Renal cortex interstitium (tissue), 11 donors: ENCODE measurements at regions not wholly inside any gene's neighbourhood (a gene's known extent, or its start where the extent isn't known, plus 50 kb on each side); places are given as distances from the start of the nearest gene placed in this dataset.

Source experiments
- DNase-seq, 11 donors: peaks; one replicate each; pipeline ENCODE4 v3.0.0-alpha.2; 2013; ENCODE audit warnings: low read depth in 9 of 11, low spot score in 4 of 11; ENCODE audit errors: extremely low read depth in 1 of 11

DNA sequence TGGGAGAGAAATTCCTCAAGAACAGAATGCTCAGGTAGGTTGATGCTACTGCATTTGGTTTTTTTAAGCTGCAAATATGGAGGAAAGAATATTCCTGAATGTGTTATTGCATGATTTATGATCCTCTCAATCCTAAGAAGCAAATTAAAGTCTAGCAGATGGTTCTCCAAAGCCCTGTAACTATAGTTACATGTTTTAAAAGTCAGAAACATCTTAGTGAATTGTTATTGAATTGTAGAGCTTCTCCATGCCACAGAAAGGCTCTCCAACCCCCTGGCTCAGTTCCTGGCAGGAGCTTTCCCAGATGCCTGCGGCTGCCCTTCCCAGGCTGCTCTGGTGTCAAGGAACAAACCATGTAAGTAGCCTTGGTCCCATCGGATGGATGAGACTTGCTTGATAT lies 227.8 kb upstream of the GATB start:
- DNase-seq, result no peak

DNA sequence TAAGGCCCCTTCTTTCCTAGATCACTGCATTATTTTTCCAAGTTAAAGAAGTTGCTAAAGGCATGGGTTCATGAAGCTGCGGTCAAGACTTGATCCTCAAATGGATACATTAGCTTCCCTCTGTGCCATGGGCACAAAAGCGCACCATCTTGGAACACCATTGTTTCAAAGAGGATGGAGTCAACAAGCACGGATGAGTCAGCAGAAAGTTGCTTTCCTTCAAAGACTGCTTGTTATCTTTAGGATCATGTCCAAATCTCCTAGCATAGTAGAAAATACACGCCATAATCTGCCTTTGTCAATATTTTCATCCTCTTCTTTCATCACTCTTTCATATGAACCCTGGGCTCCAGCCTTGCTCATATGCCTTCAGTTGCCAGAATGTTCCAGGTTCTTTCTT lies 226.8 kb upstream of the GATB start:
- DNase-seq, result no peak

DNA sequence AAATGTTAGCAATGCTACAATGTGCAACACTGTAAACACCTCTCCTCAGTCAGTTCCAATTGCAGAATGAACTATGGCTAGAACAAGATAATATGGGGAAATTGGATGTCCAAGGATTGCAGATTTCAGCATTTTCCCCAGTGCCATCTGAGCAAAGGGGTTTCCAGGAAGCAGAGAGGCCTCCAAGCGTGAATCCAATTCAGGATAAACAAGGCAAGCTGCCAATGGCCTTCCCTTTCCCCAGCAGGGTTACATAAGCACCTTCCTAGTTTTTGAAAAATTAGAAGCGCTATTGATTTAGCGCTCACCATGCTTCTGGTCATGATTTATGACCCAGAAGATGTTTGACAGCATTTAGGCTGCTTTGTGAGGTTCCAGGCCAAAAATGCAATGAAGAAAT lies 223.0 kb upstream of the GATB start:
- DNase-seq, result no peak

DNA sequence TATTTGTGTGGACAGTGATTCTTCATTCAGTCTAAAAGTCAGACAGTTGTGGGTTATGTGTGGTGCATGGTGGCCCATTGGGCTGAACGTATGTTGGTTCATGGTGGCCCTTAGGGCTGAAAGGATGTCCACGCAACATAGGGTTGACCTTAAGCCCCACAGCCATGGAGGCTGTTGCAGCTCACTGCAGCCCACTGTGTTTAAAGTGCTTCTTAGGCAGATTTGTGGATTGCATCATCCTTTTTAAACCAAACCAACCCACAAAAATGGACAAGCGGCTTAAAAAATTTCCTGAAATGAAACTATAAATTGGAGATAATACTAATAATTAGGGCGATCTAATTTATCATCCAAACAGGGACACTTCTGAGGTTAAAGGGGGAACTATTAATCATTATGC lies 219.0 kb upstream of the GATB start:
- DNase-seq, result no peak

DNA sequence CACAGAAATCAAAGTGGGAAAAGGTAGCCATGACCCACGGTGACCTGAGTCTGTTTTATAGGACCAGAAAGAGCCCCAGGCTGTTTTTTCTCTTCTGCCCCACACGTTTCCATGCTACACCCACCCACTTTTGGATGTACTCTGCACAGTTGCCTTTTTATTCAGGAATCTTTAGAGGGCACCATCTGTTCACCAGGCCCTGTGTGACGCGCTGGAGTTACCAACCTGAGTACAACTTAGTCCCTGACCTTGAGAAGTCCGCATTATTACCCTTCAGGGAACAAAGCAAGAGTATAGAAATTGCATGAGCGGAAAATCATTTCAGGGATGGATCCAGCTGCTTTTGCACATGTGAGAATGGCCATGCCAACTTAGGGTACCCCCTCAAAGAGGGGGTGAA lies 207.8 kb upstream of the GATB start:
- no peak for DNase-seq

DNA sequence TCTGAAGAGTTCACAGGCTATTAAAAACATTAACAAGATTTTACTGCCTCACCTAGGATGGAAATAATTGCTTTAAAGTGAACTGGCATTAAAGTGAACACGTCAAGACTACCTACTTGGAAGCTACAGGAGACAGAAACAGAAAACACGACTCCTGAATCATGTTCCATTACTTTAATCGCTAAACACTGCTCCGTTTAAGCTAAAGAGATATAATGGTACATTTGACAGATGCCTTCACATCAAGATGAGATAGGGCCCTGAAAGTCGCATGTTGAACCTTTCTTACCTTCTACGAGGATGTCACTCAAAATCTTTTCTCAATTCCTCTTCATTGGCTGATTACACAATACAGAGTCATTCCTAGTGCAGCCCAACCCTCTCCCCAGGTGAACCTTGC lies 206.3 kb upstream of the GATB start:
- no peak for DNase-seq

DNA sequence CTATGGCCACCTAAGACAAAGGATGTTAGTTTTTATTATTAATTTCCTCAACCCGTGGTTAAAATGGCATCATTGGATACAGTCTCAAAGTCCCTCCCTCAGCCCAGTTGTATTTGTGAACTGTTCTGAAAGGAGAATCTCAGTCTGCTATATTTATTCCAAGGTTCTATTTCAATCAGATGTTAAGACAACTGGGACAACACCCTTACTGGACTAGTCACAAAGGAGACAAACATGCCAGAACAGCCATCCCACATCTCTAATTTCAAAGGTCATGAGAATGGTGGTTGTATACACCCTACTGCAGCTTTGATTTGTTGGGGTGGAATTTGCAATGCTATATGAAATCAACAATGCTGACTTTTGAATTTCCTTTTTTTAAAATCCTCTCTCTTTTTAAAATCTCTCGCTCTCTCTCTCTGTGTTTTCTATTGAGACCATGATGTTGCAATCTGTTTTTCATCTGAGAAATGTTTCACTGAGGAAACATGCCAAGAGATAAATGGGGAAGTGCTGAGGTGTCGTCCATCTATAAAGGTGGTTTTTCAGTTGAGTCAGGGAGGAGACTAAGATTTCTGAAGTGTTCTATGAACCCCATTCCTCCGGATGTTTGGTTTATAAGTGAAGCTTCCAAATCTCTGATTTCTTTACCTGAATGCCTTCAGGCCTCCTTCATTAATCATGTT lies 201.5 kb upstream of the GATB start:
- no peak for DNase-seq

DNA sequence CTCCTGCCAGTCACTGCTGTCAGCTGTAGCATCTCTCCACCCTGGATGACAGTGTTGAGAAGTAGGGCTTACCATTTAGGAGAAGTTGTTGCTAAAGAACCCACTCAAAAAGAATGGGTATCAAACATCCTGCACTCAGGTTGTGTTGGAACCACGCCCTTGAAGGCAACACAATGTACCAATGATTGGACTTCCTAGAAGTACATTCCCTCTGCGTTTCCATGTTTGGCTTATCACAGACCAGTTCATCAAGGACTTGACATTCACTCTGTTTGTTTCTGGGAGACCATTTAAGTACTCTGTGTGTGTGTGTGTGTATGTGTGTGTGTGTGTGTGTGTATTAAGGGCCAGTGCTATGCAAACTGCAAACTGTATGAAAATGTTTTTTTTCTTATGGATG lies 200.6 kb upstream of the GATB start:
- no peak for DNase-seq

DNA sequence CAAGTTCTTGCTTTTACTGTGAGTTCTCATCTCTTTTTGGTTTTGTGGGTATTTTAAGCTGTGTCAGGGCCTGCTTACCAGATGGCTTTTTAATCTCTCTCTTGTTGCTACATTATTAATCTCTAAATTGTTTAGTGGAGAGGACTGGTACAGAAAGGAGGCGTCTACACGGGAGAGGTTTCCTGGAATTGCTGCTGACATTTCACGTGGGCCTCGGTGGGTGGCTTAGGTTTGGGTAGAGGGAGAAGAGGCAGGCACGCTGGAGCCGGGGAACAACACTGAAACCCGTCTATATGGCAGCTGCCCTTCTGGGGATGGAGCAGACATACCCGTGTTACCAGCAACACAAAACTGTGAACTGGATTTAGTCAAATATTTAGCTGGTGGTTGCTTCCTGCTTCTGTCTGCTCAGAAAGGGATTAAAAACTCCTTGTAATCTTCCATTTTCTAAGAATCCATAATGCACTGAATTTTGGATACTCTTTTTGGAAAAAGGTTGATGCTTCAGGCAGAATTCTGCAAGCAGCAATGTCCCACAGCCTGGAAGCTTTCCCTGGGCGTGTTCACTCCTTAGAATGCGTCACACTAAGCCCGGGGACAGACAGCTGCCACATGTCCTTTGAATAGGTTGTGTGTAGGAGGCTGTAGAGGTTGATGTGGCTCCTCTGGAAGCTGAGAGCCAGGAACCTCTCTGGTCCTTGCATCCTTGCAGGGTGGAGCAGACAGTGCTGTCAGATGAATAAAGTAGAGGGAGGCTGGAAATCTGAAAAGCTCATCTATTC lies 199.8 kb upstream of the GATB start:
- no peak for DNase-seq

DNA sequence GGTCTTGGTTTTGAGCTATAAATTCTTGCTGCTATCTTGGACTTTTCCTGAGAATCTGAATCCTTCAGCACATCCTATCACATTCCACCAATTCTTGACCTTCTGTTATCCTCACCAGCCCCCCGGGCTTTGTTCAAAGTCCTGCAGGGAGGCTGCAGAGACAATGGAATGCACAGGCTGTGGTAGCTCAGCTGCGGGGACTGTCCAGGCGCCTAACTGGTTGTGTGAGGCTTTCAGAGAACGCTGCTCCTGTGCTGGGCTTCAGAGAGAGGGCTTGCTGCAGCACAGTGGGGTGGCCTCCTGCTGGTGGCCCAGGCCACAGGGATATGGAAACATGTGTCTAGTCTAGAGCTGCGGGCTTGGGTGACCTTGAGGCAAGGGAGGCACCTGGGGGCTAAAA lies 196.3 kb upstream of the GATB start:
- DNase-seq, result peak in 1 of 11 donors; percentile 15

DNA sequence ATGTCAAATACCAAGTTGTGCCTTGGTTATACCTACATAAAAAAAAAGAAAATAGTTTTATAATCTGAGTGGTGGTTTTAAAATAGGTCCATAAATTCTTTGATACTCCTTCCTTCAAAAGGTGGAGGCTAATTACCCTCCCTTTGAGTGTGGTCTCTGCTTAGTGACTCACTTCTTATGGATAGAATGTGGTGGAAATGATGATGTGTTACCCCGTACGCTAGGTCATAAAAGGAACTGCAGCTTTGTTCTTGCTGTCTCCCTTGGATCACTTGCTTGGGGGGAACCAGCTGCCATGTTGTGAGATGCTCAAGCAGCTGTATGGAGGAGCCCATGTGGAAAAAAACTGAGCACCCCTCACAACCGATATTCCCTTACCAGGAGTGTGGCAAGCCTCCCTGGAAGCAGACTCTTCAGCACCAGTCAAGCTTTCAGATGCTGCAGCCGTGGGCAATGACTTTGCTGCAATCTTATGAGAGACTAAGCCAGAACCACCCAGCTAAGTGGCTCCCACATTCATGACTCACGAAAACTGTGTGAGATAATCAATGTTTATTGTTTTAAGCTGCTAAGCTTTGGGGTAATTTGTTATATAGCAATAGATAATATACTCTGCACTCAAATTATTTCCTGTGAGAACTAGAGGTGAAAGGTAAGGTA lies 195.0 kb upstream of the GATB start:
- DNase-seq, result no peak

DNA sequence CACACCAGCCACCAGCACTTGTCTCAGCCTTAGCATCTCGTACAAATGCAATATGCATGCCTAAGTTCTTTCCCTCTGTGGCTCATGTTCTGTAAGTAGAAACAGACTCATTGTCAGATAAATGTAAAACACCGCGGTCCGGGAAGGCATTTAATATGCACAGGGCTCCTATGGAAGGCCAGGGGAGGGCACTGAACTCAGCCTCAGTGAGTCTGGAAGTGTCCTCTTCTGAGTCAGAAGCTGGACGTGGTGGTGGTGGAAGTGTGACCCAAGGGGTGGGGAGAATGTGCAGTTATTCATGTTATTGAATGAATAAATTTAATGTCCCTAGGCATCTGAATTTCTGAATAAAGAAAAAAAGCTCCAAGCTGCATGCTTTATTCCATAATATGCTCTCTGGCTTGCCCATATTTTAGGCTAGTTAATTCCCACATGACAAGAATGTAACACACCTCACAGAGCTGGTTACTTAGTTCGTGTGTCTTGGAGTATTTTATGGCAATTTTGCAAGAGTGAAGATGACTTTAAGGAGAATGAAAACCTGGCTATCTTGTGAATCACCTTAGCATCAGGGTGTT lies 193.1 kb upstream of the GATB start:
- DNase-seq, result no peak

DNA sequence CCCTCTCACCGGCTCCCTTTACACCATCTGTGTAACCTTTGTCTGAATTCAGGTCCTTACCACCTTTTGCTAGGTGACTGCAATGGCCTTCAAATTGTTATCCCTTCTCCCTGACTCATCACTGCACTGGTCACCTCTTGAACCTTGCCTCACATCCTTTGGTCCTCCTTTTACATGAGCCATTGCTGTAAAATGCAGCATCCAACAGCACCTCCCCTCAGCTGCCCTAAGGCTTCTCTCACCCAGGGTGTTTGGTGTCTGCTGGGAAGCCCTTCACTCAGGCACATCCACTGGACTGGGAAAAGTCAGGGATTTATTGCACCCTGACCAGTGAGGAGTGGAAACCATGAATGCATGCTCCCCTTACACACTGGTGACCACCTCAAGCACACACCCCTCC lies 192.5 kb upstream of the GATB start:
- DNase-seq, result no peak

DNA sequence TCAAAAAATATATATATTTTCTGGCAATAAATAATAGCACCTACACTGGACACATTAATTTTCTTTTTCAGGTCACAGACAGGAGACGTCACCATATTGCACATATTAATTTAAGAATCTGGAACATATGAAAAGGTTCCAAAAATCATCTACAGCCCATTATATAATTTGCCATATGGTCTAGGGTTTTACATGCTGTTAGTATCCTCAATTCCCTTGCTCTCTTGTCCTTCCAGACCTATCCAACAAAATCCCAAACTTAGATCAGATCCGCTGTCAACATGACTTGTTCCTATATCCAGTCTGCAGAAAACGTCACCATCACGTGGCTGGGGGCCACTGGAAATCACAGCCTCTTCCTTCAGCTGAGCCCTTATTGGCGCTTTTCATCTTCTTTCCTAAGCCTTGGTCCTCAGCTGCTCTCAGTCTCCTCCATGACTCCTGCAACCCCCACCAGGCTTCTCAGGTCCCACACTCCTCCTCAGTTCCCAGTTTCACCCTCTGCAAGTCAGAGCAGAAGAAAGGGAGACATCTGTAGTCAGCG lies 192.0 kb upstream of the GATB start:
- DNase-seq, result no peak

DNA sequence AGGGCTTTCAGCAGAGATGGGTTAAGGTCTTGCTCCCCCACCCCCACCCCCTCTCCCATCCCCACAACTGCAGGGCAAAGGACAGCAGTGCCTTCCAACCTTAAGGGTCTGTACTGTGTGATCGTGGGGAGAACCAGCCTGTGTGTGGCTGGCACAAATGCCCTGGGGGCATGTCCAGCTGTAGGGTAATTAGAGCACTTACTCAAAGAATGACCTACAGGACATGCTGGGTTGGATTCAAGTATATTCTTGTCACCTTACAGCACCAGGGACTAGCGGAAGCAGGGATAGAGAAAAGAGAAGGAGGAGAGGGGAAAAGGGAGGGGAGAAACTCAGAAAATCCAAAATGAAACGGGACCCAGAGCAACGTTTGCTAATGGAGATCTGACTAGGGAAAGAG lies 191.3 kb upstream of the GATB start:
- DNase-seq, result no peak

DNA sequence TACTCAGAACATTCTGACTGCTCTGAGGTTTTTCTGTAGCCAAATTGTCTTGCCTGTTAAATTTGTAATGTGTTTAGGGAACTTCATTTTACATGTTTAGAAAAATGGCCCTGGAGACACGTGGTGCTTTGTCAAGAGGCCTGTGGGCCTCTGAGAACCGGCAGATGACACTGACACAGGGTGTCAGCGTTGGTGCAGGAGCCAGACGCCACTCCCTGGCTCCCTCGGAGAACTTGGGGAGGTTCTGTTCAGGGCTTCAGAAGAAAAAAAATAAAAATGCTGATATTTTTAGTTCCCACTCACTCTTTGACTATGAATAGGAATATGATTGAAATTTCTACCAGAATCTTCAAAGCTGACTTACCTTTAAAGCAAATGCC lies 190.9 kb upstream of the GATB start:
- no peak for DNase-seq

DNA sequence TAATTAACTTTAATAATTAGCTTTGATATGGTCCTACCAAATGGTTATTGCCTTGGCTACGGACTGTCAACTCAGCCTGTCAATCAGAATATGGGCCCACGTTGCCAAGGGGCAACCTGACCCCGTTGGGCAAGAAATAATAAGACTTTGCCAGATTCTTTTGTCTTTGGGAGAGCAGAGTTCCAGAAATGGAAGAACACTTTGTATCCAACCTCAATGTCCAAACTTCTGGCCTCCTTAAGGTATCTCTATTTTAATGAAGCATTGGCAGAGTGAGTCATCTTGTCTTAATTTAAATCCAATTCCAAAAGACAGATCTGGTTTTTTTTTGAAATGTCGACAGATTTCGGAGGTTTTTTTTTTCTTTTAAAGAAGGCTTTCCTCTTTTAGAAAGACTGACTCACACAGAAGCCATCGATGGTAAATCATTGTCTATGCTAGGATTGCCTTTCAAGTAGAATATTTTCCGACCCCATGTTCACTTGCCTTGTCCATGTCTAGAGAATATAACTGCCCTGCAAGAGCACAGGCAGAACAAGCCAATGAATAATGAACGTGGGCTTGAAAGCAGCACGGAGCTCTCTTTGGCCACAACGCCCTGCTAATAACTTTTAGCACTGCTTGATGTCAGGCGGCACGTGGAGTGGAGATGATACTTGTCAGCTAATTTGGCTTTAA lies 190.3 kb upstream of the GATB start:
- DNase-seq, result no peak

DNA sequence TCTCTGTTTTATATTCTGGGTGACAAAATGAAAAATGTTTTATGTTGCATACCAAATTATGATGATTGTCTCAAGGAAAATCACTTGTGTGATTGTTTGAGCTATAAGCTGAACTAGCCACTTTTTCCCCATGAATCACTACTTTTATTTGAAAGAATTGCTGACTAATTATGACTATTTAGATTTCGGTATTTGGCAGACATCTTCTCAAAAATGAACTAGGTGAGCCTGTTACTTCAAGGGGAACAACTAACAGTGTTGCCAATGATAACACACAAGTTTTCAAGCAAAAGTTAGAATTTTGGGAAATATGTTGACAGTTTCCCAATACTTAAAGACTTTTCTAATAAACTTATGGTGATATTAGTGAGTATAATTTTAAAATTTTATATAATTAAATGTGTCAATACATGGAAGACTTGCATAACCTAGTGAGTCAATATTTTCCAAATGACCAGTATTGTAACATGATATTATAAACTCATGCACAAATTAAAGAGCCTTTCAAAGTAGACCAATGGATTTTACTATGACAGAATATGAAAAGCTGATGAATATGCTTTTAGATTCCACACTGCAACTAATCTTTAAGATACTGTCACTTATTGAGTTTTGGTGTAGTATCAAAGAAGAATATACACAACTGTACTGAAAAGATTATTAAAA lies 187.7 kb upstream of the GATB start:
- no peak for DNase-seq

DNA sequence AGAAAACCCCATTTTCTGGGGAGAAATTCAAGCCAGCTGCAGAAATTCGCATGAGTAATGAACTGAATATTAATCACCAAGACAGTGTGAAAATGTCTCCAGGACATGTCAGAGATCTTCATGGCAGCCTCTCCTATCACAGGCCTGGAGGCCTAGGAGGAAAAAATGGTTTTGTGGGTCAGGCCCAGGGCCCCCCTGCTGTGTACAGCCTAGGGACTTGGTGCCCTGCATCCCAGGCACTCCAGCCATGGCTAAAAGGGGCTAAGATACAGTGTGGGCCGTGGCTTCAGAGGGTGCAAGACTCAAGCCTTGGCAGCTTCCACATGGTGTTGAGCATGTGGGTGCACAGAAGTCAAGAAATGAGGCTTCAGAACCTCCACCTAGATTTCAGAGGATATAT lies 185.9 kb upstream of the GATB start:
- no peak for DNase-seq
